Colonic mucosa (tissue), 4 donors: ENCODE measurements at regions not wholly inside any gene's neighbourhood (a gene's known extent, or its start where the extent isn't known, plus 50 kb on each side); places are given as distances from the start of the nearest gene placed in this dataset.

Experiments used
- DNase-seq: peaks from one replicate; pipeline ENCODE4 v3.0.0-alpha.2; 2020
- H3K27ac ChIP-seq: fragments of 200-600 bp; one replicate; pipeline ENCODE4 v1.8.0; 2021
- H3K27me3 ChIP-seq: fragments of 200-600 bp; one replicate; pipeline ENCODE4 v1.8.0; 2021
- H3K36me3 ChIP-seq: fragments of 200-600 bp; one replicate; pipeline ENCODE4 v1.8.0; 2021
- H3K4me1 ChIP-seq: fragments of 200-600 bp; one replicate; pipeline ENCODE4 v1.8.0; 2021; ENCODE audit warnings: mild to moderate bottlenecking
- H3K4me3 ChIP-seq: fragments of 200-600 bp; one replicate; pipeline ENCODE4 v1.8.0; 2021
- H3K9ac ChIP-seq, 2 donors: one replicate each; pipeline ENCODE4 v1.7.0; 2013; ENCODE audit warnings: control low read depth in 2 of 2, low read depth in 2 of 2, low read length in 2 of 2
- H3K9me3 ChIP-seq: fragments of 200-600 bp; one replicate; pipeline ENCODE4 v1.8.0; 2021
- CTCF ChIP-seq: fragments of 200-600 bp; IDR thresholded peaks from one replicate; pipeline ENCODE4 v1.8.0; 2022; ENCODE audit warnings: antibody characterized with exemption, mild to moderate bottlenecking
- intact Hi-C: fragments of 100-400 bp; cut with DNase I; formaldehyde crosslinking; loops from one replicate; pipeline ENCODE4 v1.14.1; 2022
- donor health status: healthy.
- donor health status: DM: no; HTN: no; CAD: no.
- donor health status: DM: no; HTN: no; CAD: no.

- no peaks in the 10 kb centered on the region for H3K27me3 ChIP-seq
- H3K9me3 ChIP-seq, result no peaks in the 10 kb centered on the region
- TF ChIP-seq CTCF, result no peak
- H3K27ac ChIP-seq, result no peak overlapping the region
- no peak overlapping the region for H3K9ac ChIP-seq
- H3K4me3 ChIP-seq, result no peak overlapping the region
- no peak for DNase-seq
- no peaks in the 10 kb centered on the region for H3K36me3 ChIP-seq
- H3K4me1 ChIP-seq, result no peaks in the 10 kb centered on the region
- intact Hi-C loops, result no loop called here
Observed at GRCh38 chr12:58532855-58533608, 387.3 kb downstream of the LRIG3 start.

GRCh38 chr12:58533652-58534051 lies 386.7 kb downstream of the LRIG3 start:
- no peak overlapping the region for H3K9ac ChIP-seq
- intact Hi-C loops, result no loop called here

GRCh38 chr12:58537278-58537677 lies 383.0 kb downstream of the LRIG3 start:
- Histone ChIP-seq H3K36me3 (no peaks in the 10 kb centered on the region), H3K9ac (no peak overlapping the region), H3K27ac (no peak overlapping the region), H3K4me3 (no peak overlapping the region), H3K9me3 (no peaks in the 10 kb centered on the region), H3K27me3 (no peaks in the 10 kb centered on the region), H3K4me1 (no peaks in the 10 kb centered on the region)
- DNase-seq, result no peak
- no peak for TF ChIP-seq CTCF
- intact Hi-C loops, result no loop called here

More at GRCh38 chr12:58533652-58534051, 386.7 kb downstream of the LRIG3 start:
- no peak for TF ChIP-seq CTCF
- Histone ChIP-seq H3K4me3 (no peak overlapping the region), H3K9me3 (no peaks in the 10 kb centered on the region), H3K4me1 (no peaks in the 10 kb centered on the region), H3K36me3 (no peaks in the 10 kb centered on the region), H3K27me3 (no peaks in the 10 kb centered on the region), H3K27ac (no peak overlapping the region)
- DNase-seq, result no peak

- intact Hi-C loops, result no loop called here
- no peaks in the 10 kb centered on the region for H3K4me1 ChIP-seq
- no peaks in the 10 kb centered on the region for H3K9me3 ChIP-seq
- no peak for TF ChIP-seq CTCF
- DNase-seq, result no peak
- no peak overlapping the region for H3K27ac ChIP-seq
- no peak overlapping the region for H3K9ac ChIP-seq
- H3K36me3 ChIP-seq, result no peaks in the 10 kb centered on the region
- H3K4me3 ChIP-seq, result no peak overlapping the region
- no peaks in the 10 kb centered on the region for H3K27me3 ChIP-seq
Observed at GRCh38 chr12:58539295-58539694, 381.0 kb downstream of the LRIG3 start.

- intact Hi-C loops, result loop anchor here (5.0 to 10.0 kb wide), 3 partner anchors 196 to 614 kb away; no protein-coding TSS in a partner anchor
- no peaks in the 10 kb centered on the region for H3K9me3 ChIP-seq
Observed at GRCh38 chr12:58540480-58541299, 379.6 kb downstream of the LRIG3 start.

More at GRCh38 chr12:58540480-58541299, 379.6 kb downstream of the LRIG3 start:
- Histone ChIP-seq H3K27me3 (no peaks in the 10 kb centered on the region), H3K4me3 (no peak overlapping the region), H3K36me3 (no peaks in the 10 kb centered on the region), H3K4me1 (no peaks in the 10 kb centered on the region), H3K27ac (no peak overlapping the region), H3K9ac (no peak overlapping the region)
- peak; percentile 68 for DNase-seq
- TF ChIP-seq CTCF, result peak; percentile 60
